HT-29 (cell line): ENCODE measurements at regions not wholly inside any gene's neighbourhood (a gene's known extent, or its start where the extent isn't known, plus 50 kb on each side); places are given as distances from the start of the nearest gene placed in this dataset.

Source experiments
- DNase-seq: peaks from one replicate; pipeline ENCODE4 v3.0.0-alpha.2; 2015; ENCODE audit warnings: low spot score

DNA sequence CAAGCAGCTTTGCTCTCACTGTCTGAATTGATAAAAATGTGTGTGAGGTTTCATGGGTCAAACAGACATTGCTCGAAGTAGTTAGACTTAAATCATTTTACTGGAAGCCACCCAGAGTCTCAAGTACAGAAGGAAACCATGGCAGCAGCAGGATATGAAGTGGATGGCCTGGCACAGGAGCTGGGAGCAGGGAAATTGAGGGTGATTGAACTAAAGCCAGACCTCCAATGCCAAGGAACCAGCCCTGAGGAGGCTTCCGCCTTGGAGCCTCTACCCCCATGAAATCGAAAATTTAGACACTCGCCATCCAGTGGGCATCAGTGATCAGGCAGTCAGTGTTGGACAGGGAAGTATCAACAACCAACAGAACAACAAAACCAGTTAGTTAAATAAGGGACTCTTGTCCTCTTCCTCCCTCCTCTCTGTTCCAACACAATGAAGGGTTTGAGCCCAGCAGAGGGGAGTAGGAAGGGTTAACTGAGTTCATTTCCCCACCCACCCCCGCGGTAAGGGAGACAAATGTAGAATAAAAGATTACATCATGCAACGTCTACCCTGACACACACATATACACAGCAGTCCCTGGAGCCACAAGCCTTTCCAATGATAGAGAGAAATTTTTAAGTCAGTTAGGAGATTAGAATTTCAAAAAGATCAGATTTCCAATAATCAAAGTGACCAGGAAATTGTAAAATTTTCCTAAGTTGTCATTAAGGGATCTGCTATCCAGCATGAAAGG is 156.3 kb downstream of the SLC16A9 start:
- no peak for DNase-seq

- DNase-seq: no peak
Observed at GRCh38 chr10:59550061-59550460, 159.6 kb downstream of the SLC16A9 start.

DNA sequence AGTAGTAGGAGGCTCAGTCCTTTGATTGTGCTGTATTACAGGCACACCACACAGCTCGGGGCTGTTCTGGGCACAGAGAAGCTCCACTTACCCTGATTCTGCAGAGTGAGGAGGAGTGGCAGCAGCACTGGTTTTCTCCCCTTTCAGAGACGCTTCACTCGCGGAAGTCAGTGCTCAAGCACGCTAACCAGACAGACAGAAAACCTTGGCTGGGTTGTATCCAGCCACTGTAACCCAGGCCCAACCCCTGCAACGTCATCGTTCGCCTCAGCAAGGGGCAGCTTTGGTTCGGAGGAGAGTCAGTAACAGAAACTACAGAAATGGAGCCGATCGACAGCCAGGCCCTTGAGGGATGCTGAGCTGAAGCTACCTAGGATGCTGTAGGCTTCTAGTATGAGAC is 171.0 kb downstream of the SLC16A9 start:
- no peak for DNase-seq

DNA sequence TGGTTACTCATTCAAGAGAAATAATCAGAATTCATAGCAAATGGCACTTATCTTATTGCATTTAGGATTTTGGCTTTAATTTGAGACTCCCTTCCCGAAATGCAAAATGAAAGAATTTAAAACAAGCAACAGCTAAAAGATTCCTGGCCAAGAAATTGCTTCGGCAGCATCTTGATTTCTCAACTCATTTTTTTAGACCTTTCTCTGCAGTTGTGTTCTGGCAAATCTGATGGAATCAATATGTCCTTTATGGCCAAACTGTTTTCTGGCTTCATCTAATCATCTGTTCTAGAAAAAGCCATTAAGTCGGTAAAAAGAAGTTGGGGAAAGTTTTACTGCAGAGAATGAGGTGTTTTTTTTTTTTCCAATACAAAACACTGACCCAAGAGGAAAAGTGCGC is 172.1 kb downstream of the SLC16A9 start:
- DNase-seq: no peak

DNA sequence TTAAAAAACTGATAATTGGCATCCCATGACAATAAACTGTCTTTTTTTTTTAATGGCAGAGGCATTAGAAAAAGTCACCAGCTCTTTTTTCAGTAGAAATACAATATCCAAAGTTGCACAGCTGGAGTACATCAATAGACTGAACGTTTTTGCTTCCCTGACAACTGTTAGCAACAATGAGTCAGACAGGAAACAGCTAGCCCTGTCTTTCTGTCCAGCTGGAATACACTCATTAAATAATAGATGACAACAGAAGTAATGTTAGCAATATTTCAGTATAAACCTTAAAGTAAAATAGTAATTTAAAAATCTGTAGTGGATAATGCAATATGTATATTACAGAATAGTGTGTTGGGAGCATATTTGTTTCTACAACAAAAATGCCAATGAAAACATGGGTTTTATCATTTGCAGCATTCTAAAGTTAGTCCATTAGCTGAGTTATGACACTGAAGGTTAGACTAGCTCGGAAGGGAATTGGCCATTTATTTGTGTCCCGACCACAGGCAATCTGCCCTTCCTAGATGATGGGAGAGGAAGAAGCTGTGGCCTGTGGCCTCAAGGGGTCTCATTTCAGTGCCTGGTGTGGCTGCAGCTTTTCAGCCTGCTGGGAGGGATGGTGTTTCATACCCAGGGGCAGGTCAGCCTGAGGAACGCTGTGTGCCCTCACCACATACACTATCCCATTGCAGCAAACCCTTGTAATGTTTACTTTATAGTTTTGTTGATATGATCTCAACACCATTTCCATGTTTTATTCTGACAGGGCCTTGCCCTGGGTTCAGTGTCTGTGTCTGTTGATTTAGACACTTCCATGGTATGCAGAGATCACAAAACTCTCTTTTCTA is 173.3 kb downstream of the SLC16A9 start:
- no peak for DNase-seq

- no peak for DNase-seq
Observed at GRCh38 chr10:59524348-59524747, 162.0 kb upstream of the FAM13C start.

GRCh38 chr10:59523851-59524250 is 161.5 kb upstream of the FAM13C start:
- no peak for DNase-seq

- DNase-seq: no peak
Observed at GRCh38 chr10:59517996-59518395, 155.6 kb upstream of the FAM13C start.

- no peak for DNase-seq
Observed at GRCh38 chr10:59517341-59517899, 155.1 kb upstream of the FAM13C start.

DNA sequence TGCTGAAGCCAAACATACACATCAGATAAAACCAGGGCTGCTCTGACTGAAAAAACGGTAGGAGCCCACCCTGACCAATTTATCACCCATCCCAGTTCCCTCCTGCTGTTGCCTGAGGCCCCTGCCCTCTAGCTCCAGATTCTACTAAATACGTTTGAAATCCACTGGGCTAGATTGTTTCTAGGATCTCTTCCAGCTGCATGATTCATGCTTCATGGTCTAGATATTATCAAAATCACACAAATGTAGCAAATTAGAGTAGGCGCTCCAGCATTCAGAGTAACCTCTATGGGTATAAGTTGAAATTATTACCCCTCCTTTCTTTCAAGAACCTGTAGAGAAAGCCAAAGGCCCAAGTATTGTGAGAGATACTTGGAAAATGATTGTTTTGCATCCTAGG is 151.2 kb upstream of the FAM13C start:
- no peak for DNase-seq

DNA sequence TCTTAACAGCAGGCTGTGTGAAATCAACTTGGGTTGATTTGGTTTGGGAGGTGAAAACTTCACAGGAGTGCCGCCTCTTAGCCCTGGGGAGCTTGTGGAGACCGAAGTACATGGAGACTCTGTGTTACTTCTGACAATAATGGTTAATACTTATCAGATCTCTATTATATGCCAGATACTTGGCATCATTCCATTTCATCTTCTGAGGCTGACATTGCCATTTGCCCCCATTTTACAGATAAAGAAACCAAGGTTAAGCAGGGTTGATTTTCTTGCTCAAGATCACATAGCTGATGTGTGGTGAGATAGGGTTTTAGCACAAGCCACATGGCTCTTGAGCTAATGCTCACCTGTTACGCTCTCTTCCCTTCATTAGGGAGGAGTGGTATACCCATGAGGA is 150.6 kb upstream of the FAM13C start:
- DNase-seq: no peak

GRCh38 chr10:59508956-59509355 is 146.6 kb upstream of the FAM13C start:
- DNase-seq: no peak

DNA sequence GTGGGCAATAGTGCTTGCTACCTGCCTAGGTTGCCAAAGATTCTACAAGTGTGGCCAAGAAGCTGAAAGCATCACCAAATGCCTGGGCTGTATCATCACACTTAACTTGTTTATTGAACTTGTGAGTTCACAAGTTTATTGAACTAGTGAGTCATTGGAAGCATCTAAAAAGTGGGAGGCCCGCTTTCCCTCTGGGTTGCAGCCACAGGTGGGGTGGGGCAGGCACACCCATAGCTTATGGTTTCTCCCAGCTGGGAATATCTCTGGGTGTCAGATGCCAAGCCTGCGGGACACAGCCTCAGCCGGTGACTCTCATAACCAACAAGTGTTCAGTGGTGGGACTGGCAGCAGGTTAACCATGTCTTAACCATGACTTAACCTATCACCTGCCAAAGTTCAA is 145.9 kb upstream of the FAM13C start:
- DNase-seq: peak; percentile 3

DNA sequence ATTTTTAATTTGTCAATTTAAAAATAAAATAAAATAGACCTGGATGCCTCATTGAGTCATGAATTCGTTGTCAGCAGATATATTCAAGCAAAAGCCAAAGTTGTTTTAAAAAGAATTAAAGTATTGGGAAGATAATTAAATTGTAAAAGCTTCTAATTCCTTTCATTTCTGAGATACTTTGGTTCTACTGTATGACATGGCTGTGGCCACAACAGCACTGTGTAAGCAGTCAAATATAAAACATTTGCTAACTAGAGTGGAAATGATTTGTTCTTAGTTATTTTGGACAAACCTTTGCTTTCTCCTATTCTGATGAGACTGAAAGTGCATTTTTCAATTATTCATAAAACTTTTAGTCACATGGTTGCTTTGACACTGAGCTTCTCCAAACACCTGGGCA is 143.6 kb upstream of the FAM13C start:
- DNase-seq: no peak

DNA sequence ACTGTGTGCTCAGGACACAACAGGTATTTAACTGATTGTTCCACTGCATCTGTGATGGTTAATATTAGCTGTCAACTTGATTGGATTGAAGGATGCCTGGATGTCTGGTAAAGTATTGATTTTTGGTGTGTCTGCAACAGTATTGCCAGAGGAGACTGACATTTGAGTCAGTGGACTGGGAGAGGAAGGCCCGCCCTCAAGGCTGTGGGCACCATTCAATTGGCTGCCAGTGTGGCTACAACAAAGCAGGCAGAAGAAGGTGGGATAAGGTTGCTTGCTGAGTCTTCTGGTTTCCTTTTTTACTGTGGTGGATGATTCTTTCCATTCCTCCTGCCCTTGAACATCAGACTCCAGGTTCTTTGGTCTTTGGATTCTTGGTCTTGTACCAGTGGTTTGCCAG is 137.1 kb upstream of the FAM13C start:
- DNase-seq: no peak

- DNase-seq: no peak
Observed at GRCh38 chr10:59493017-59493416, 130.7 kb upstream of the FAM13C start.

- no peak for DNase-seq
Observed at GRCh38 chr10:59479426-59479825, 117.1 kb upstream of the FAM13C start.

- DNase-seq: no peak
Observed at GRCh38 chr10:59470570-59470969, 108.2 kb upstream of the FAM13C start.

DNA sequence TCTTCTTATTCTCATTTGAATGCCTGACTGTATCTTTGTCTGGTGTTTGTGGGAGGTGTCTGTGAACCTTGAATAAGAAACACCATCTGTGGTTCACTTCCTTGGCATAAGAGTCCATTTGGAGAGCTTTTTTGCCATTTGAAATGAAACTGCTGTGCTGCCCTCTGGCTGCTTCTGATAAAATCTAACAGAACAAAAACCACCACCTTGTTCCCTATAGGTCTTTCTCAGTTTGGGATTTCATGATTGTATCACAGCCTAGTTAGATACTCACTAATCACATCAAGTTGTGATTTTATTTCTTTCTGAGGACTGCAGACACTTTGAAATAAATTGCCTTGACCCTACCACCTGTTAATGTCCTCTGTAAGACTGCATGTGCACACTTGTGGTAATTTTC is 102.7 kb upstream of the FAM13C start:
- peak; percentile 26 for DNase-seq

DNA sequence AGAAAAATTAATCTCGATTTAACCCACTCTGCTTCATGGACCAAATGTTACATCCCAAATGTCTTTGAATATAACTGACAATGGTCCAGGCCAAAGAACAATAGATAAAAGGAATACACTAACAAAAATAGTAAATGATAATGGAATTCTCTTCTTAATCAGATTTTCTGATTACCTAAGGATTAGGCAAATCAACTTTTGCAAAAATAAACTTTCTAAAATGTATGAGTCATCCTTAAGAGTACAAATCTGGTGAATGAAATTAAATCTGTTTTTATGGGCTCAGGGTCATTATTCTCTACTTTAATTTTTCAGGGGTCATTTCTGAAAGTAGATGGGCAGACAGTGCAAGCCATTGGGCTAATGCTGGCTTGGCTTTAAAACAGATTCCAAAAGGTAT is 102.1 kb upstream of the FAM13C start:
- no peak for DNase-seq

DNA sequence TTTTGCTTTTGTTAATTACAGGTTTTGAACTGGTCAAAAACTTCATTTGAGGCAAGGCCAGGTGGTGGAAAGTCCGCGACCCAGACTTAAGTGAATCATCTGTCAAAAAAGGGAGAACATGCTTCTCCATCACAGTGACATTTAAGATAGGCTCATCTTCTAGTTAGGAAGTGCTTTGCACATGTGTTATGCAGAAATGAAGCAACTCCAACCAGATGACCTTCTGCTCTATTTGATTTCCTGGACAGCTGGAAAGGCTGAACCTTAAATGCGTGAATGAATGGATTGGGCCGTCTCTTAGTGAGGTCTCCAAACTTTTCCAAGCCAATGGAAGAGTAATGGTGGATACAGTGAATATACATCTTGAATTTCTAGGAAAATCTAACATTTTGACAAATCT is 101.6 kb upstream of the FAM13C start:
- no peak for DNase-seq

DNA sequence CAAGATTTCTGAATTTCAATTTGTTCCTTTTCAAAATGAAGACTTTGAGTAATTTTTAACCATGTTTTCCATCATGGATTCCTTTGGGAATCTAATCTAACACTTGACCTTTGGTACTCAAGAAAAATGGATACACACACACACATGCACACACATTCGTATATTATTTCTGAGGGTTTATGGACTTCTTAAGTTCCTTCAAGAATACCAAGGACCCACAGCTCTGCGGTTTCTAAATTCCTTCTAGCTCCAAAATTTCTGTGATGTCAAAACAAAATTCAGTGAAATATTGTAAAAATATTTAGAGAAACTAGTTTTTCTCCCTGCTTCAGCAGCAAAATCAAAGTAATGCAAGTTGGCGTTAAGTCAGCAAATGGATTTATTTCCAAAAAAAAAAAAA is 98.3 kb upstream of the FAM13C start:
- DNase-seq: no peak

- no peak for DNase-seq
Observed at GRCh38 chr10:59456199-59456598, 93.8 kb upstream of the FAM13C start.
